Activated naive CD4-positive, alpha-beta T cell treated with anti-CD3 and anti-CD28 coated beads, Interleukin-2, amount 50 U/mL, for 16 hours (primary cell): ENCODE measurements at regions not wholly inside any gene's neighbourhood (a gene's known extent, or its start where the extent isn't known, plus 50 kb on each side); places are given as distances from the start of the nearest gene placed in this dataset.
"Not testable (repeated sequence)": the region's sequence is repeated elsewhere in the genome, so short reads cannot be mapped to it uniquely, and the experiment has no call there.

Experiments
- DNase-seq: peaks from one replicate; pipeline ENCODE4 v3.0.0-alpha.2; 2020

- not testable (repeated sequence) for DNase-seq
Measured at GRCh38 chr2:87415586-87416265, 332.2 kb upstream of the PLGLB2 start.

DNA sequence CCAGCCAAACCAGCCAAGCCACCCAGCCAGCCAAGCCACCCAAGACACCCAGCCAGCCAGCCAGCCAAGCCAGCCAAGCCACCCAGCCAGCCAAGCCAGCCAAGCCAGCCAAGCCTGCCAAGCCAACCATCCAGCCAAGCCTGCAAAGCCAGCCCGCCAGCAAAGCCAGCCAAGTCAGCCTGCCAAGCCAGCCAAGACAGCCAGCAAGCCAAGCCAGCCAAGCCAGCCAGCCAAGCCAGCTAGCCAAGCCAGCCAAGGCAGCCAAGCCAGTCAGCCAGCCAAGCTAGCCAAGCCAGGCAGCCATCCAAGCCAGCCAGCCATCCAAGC, 331.7 kb upstream of the PLGLB2 start:
- DNase-seq = not testable (repeated sequence)

- not testable (repeated sequence) for DNase-seq
Measured at GRCh38 chr2:87417147-87417546, 330.7 kb upstream of the PLGLB2 start.

GRCh38 chr2:87417742-87418567, 329.9 kb upstream of the PLGLB2 start:
- DNase-seq = not testable (repeated sequence)

DNA sequence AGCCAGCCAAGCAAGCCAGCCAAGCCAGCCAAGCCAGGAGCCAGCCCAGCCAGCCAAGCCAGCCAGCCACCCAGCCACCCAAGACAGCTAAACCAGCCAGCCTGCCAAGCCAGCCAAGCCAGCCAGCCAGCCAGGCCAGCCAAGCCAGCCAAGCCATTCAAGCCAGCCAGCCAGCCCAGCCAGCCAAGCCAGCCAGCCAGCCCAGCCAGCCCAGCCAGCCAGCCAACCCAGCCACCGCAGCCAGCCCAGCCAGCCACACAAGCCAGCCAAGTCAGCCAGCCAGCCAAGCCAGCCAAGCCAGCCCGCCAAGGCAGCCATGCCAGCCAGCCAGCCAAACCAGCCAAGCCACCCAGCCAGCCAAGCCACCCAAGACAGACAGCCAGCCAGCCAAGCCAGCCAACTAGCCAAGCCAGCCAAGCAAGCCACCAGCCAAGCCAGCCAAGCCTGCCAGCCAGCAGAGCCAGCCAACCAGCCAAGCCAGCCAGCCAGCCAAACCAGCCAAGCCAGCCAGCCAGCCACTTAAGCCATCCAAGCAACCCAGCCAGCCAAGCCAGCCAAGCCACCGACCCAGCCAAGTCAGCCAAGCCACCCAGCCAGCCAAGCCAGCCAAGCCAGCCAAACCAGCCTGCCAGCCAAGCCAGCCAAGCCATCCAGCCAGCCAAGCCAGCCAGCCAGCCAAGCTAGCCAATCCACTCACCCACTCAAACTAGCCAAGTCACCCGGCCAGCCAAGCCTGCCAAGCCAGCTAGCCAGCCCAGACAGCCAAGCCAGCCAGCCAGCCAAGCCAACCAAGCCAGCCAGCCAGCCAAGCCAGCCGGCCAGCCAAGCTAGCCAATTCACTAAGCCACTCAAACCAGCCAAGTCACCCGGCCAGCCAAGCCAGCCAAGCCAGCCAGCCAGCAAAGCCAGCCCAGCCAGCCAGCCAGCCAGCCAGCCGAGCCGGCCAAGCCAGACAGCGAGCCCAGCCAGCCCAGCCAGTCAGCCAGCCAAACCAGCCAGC, 328.8 kb upstream of the PLGLB2 start:
- peak; percentile 26 for DNase-seq

DNA sequence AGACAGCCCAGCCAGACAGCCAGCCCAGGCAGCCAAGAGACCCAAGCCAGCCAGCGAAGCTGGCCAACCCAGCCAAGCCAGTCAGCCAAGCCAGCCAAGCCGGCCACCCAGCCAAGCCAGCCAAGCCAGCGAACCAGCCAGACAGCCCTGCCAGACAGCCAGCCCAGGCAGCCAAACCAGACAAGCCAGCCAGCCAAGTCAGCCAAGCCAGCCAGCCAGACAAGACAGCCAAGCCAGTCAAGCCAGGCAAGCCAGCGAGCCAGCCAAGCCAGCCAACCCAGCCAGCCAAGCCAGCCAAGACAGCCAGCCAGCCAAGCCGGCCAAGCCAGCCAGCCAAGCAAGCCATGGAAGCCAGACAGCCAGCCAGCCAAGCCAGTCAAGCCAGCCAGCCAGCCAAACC, 327.9 kb upstream of the PLGLB2 start:
- DNase-seq = not testable (repeated sequence)

- DNase-seq = not testable (repeated sequence)
Measured at GRCh38 chr2:87420954-87421353, 326.9 kb upstream of the PLGLB2 start.

- not testable (repeated sequence) for DNase-seq
Measured at GRCh38 chr2:87423796-87424762, 323.8 kb upstream of the PLGLB2 start.

DNA sequence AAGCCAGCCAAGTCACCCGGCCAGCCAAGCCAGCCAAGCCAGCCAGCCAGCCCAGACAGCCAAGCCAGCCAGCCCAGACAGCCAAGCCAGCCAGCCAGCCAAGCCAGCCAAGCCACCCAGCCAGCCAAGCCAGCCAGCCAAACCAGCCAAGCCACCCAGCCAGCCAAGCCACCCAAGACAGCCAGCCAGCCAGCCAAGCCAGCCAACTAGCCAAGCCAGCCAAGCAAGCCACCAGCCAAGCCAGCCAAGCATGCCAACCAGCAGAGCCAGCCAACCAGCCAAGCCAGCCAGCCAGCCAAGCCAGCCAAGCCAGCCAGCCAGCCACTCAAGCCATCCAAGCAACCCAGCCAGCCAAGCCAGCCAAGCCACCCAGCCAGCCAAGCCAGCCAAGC, 323.1 kb upstream of the PLGLB2 start:
- DNase-seq = not testable (repeated sequence)

- not testable (repeated sequence) for DNase-seq
Measured at GRCh38 chr2:87425191-87425590, 322.7 kb upstream of the PLGLB2 start.

DNA sequence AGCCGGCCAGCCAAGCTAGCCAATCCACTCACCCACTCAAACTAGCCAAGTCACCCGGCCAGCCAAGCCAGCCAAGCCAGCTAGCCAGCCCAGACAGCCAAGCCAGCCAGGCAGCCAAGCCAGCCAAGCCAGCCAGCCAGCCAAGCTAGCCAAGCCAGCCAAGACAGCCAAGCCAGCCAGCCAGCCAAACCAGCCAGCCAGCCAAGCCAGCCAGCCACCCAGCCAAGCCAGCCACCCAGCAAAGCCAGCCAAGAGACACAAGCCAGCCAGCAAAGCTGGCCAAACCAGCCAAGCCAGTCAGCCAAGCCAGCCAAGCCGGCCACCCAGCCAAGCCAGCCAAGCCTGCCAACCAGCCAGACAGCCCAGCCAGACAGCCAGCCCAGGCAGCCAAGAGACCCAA, 322.2 kb upstream of the PLGLB2 start:
- DNase-seq = not testable (repeated sequence)

GRCh38 chr2:87428452-87429130, 319.3 kb upstream of the PLGLB2 start:
- not testable (repeated sequence) for DNase-seq

- DNase-seq = not testable (repeated sequence)
Measured at GRCh38 chr2:87429206-87429930, 318.5 kb upstream of the PLGLB2 start.

GRCh38 chr2:87429931-87430275, 318.0 kb upstream of the PLGLB2 start:
- not testable (repeated sequence) for DNase-seq

DNA sequence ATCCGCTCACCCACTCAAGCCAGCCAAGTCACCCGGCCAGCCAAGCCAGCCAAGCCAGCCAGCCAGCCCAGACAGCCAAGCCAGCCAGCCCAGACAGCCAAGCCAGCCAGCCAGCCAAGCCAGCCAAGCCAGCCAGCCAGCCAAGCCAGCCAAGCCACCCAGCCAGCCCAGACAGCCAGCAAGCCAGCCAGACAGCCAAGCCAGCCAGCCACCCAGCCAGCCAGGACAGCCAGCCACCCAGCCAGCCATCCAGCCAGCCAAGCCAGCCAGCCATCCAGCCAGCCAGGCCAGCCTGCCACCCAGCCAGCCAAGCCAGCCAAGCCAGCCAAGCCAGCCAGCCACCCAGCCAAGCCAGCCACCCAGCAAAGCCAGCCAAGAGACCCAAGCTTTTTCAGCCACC, 316.8 kb upstream of the PLGLB2 start:
- not testable (repeated sequence) for DNase-seq

GRCh38 chr2:87432711-87433453, 315.0 kb upstream of the PLGLB2 start:
- DNase-seq = not testable (repeated sequence)

- not testable (repeated sequence) for DNase-seq
Measured at GRCh38 chr2:87436007-87436406, 311.9 kb upstream of the PLGLB2 start.

DNA sequence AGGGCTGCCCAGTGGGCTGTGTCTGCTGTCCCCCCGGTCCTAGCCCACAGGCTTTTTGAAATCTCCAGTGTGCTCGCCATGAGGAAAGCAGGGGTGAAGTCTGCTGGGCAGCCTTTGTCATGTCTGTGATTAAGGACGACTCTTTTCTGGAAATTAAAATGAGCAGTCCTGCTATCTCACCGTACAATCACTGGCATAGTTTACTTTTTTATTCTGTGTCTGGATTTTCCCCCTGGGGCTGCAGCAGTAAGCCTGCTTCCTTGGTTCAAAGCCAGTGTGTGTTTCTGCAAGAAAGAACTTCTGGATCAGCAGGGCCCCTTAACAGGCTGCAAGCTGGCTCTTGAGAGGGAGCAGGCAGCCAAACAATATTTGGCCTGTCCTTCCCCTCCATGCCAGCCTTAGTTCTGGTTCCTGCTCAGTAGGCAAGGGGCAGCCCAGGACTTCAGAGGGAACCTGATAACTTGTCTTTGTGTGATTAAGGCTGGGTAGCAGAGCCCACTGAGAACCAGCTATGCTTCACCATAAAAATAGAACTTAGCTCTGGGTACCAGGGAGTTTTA, 310.1 kb upstream of the PLGLB2 start:
- not testable (repeated sequence) for DNase-seq

DNA sequence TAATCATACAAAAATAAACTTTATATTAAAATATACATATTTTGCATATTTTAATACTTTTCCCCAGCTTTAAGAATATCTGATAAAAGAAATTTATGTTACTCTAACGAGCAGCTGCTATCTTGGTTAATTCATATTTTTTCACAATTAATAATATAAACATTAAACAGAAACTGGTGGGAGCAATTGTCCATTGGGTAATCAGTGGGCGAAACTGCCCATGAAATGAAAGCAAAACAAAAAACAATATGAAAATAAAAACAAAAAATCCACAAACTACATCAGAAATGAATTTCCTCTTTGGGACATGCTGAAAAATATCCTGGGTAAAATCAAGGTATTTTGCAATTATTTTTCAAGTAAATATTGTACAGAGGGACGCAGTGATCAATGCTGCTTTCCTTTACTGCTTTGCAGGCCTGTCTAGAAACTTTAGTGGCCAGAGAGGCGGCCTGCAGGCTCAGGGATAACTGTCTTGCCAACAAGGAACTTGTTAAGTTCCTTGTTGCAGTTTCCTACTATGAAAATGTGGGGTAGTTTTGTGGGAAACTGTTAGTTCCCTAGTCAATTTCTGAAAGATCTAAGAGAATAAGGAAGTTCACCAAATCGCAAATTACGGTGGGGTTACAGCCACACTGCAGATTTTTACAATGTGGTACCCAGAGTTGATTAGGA, 309.0 kb upstream of the PLGLB2 start:
- DNase-seq = not testable (repeated sequence)
